ENCODE measurements at regions not wholly inside any gene's neighbourhood (a gene's known extent, or its start where the extent isn't known, plus 50 kb on each side); places are given as distances from the start of the nearest gene placed in this dataset.

DNA sequence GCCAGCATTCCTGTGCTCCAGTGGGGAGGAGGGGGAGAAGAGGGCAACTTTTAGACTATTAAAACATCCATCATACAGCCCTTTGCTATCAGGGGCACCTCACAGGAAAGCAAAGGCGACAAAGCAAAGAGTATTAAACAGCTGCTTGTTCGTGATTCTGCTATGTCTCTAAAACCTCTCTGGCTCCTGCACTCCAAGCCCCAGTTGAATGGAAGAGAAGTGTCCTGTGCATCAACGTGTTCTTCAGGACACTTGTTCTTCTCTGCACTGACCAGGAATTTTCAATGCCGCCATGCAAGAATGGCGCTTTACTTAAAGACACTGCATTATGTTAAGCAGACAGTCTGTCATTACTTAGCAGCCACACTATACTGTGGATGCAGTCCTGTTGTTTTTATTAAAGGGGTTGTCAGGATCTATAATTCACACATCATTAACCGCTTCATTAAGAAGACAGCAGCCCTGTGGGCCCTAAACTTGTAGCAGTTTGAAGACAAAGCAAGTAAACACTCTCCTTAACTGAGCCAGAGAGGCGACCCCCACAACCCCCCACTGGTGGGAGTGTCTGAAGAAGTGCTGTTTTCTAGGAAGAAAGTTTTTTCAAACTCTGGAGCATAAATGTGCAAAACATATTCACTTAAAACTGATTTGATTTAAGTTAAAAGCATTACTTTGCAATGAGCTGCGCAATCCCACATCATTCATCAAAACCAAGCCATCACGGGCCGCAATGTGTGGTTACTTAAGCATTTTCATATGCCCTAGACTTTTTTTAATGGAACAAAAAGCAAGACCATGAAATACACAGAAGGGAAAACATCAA, 164.5 kb downstream of the ZNF608 start:
- no peak for DNase-seq

DNA sequence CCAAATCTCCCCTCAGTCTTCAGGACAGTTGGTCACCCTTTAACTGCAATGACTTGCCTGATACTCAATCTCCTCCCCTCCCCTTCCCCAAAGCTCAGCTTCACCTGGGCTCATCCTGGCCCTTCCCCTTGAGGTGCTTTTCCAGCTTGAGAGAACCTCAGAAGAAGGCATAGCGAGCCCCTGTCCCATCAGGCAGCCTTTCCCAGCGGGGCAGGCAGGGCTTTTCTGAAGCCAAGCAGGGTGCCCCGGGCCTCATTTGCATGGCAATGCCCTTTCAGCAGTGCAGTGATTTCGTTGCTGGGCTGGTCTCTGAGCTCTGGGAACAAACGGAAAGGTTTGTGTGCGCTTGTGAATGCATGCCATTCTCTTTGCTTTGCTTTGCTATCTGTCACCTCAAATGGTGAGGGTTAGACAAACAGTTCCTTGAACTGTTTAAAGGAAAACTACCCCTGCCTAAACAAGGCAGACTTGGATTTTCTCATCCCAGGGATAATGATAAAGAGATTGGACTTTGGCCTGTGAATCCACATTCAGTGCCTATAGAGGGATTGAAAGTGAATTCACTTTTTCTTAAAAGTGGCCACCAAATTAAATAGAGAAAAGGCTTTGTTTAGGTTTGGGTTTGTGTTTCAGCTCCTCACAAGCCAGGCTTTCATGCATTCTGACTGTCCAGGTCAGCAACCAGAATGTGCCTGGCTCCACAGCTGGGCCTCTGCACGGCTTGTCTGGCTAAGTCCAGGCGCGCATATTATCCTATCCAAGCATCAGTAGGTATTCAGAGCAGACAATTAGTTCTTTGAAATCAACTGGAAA, 165.3 kb downstream of the ZNF608 start:
- no peak for DNase-seq

DNA sequence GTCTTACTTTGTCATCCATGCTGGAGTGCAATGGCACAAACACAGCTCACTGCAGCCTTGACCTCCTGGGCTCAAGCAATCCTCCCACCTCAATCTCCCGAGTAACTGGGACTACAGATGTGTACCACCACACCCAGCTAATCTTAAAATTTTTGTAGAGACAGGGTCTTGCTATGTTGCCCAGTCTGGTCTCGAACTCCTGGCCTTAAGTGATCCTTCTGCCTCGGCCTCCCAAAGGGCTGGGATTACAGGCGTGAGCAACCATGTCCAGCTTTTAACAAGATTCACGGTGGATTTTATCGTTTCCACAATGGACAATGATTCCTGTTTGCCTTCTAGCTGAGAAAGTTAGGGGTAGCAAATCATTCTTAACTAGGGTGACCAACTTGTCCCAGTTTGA, 165.9 kb downstream of the ZNF608 start:
- no peak for DNase-seq

GRCh38 chr5:124576848-124577409, 169.5 kb downstream of the ZNF608 start:
- DNase-seq: no peak

- no peak for DNase-seq
Observed at GRCh38 chr5:124575725-124576124, 170.7 kb downstream of the ZNF608 start.

DNA sequence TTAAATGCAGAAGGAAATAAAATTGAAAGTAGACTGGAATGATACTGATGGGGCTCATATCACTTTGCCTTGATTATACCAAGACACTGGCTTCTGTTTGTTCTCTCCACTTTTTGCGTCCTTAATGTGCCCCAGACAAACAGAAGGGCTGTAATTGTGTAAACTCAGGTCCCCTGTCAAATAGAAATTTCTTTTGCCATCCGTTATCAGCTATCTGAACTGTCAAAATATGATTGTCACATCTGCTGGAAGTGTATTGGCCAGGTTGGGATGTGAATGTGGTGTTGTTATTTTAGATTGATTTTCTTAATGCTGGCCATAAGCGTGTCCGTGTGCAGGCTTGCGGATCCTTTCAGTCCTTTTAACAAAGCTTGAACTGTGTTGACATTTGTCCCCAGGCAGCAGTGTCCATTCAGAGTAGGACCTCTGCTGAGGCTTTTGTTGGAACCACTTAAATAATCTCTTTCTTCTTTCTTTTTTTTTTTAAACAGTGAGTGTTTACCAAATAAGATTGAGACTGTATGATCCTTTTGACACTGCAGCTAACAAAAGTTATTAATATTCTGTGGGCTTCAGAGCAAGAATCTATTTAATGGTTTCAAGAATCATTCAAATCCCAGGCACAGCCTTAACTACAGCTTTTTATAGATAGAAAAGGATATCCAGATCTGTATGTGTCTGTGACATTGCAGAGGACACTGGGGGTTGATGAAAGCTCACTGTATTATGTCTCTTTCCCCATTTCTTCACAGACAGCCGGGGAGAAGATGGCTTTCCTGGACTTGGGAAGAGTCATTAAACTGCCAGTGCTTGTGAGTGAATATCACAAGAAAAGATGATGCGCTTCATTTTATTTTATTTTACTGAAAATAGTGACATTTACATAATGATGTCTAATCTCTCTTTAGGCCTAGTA, 171.7 kb downstream of the ZNF608 start:
- DNase-seq: no peak

GRCh38 chr5:124572971-124573370, 173.5 kb downstream of the ZNF608 start:
- DNase-seq: no peak

DNA sequence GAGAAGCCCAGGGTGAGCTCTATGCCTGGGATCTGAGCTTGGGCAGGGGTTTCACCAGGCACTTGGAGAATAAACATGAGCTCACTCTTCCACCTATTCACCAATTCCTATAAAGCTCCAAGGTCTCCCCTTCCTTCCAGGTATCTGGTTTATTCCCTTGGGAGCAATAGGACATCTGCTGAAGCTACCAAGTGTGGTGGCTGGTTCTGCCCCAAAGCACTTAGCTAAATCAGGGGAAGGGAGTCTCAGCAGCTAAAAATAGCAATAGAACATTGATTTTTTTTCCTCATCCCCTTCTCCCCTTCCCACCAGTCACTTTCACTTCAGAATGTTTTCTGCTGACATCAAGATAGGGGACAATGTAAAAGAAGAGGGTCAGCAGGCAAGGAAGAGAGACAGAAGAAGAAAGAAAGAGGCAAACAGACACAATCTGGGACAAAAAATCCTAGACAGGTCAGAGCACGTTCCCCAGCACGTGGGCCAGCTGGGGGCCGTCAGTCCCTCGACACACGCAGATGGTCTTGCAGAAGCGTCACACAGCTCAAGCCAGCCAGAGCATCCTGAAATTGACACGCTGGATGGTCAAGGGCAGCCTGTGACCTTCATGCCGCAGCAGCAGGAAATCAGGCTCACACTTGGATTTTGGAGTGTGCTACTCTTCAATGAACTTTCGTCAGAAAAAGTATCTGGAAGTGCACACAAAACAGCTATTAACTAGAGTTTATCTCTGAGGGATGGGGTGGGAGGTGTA, 176.0 kb downstream of the ZNF608 start:
- no peak for DNase-seq

- no peak for DNase-seq
Observed at GRCh38 chr5:124566875-124567450, 179.5 kb downstream of the ZNF608 start.

DNA sequence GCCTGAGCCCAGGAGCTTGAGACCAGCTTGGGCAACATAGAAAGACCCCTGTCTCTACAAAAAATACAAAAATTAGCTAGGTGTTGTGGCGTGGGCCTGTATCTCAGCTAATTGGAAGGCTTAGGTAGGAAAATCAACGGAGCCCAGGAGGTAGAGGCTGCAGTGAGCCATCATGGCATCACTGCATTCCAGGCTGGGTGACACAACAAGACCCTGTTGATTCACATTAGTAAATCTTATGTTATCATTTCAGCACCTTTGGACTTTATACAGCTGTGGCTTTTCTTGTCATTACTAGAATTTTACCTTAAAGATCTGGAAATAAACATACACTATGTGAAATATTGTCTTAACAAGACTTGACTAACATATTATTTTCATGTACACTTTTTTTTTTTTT, 185.0 kb downstream of the ZNF608 start:
- DNase-seq: no peak

GRCh38 chr5:124560370-124560769, 186.1 kb downstream of the ZNF608 start:
- DNase-seq: no peak

- no peak for DNase-seq
Observed at GRCh38 chr5:124557761-124558160, 188.7 kb downstream of the ZNF608 start.

GRCh38 chr5:124554746-124555578, 191.5 kb downstream of the ZNF608 start:
- DNase-seq: no peak

DNA sequence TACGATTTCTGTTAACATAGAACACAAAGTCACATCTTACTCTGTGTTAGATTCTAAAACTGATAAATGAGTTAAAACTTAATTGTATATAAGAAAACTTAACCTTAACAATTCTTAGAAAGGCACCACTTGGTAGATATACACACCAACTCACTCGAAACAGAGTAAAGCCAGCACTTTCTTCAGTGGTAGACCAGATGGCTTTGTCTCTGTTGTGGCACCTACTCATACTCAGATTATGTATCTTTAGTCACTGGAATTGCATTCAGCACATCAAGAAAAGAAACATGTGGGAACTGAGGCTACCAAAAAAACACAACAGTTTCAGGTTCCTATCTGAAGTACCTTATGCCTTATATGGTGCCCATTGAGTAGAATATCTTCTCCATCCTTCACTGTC, 192.5 kb downstream of the ZNF608 start:
- no peak for DNase-seq

DNA sequence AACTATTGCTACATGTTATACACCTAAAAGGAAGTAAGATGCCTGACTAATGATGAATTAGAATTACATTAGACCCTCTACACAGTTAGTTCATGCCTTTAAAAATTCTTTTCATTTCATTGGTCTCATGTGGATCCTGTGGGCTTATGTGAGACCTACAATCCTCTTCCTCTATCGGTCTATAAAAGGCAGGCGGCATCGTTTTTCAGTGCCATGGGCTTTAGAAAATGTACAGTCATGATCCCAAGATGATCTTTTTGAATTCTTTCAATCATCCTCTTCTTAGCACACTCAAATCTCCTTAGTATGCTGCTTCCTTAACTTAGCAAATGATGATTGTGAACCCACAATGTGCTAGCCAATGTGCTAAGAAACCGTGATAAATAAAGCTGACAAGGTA, 193.9 kb downstream of the ZNF608 start:
- DNase-seq: no peak

GRCh38 chr5:124551939-124552279, 194.5 kb downstream of the ZNF608 start:
- no peak for DNase-seq

DNA sequence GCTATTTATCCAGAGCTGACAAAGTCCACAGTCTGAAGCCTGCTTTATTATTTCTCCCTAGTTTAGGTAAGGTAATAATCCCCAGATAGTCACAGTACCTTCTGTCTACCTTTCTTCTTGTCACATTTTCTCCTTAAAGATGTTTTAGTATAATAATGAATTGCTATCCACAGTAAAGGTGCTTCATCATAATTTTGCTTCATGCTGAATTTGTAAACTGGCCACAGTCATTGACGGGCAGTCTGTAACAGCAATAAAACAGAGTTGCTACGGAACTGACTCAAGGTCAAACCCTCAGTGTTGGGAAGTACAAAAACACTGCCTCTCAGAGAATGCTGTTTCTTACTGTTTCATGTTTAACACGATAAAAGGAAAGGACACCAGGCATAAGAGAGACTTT, 195.7 kb downstream of the ZNF608 start:
- no peak for DNase-seq

DNA sequence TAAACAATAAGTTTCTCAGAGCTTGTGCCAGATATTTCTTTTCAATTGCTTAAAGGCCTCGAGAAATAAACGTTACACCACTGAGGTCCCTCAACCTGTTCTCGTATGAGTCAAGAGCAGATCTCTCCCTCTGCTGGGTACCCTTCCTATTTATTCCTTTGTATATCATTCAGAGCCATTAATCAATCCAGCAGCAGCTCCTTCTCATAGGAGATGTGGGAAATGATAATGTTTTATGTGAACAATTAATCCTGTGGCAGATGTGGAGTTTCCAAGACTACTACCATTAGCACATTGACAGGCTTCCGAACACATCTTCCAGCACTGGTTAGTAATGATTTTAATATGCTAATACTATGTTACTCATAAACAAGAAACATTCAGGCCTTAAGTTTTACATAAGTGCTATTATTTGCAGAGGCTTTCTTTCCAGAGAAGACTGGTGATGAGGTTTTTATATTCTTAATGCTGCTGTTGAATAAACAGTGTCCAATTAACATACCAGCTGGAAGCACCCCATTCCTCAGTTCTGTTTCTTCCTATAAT, 196.5 kb downstream of the ZNF608 start:
- DNase-seq: no peak

- no peak for DNase-seq
Observed at GRCh38 chr5:124546643-124547042, 199.8 kb downstream of the ZNF608 start.

DNA sequence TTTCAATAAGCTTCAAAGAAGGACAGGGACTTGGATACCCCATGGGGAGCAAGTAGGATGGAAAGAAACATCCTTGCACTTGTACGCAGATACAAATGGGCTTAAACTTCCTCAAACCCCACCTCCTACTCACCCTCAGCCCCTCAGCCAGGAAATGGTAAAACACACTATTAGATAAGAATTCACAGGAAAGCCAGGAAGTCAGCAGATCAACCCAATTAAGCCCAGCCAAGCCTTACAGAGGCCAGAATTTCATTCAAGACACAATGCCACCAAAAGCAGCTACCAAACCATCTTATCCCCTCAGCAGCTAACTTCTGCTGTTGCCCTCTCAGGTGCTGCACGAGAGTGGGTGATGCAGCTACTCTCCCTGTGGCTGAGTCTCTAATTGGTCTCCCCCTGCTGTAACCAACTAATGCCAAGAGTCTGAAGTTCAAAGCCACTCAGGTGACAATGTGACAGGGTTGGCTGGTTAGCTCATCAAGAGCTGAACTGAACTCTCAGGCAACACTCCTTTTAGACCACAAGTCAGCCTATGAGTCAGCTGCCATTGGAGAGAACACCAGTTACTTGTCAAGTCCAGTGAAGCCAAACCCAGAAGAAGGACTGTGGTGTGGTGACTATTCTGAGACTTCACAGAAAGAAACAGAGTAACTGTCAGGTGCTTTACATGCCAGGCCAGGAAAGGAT, 201.9 kb downstream of the ZNF608 start:
- no peak for DNase-seq

Data from central memory CD4-positive, alpha-beta T cell (primary cell).